ENCODE measurements at regions not wholly inside any gene's neighbourhood (a gene's known extent, or its start where the extent isn't known, plus 50 kb on each side); places are given as distances from the start of the nearest gene placed in this dataset.

DNA sequence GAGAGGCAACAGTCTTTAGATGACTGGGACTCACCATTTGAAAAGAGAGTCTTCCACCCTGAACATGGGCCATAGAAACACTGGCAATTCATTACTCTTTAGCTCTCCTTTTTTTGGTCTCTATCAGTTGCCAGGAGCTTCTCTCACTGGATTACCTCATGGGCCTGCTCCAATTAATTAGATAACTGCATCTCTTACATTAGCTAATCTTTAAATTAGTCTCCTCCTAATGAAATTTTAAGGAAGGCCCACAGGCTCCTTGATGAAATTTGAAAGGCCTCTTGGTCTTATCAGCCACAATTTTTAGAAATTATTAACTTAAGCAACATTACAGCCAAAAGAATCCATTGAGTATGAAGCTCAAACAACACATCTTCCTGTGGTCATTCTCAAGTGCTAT lies 184.4 kb downstream of the UNC5CL start:
- DNase-seq = no peak
- Histone ChIP-seq H3K27me3 (ENCODE audit: control insufficient read depth in 3 of 3, insufficient read depth in 3 of 3, low read length in 2 of 3) (no peaks in the 10 kb centered on the region), H3K27ac (ENCODE audit: low read depth in 1 of 2, low read length in 1 of 2) (no peak overlapping the region), H3K4me3 (no peak overlapping the region), H3K9me3 (ENCODE audit: control insufficient read depth in 4 of 4, insufficient read depth in 3 of 4, low read length in 3 of 4) (peaks cover 0 to 3% (median 0%) of the 10 kb centered on the region in 4 donors), H3K36me3 (ENCODE audit: control insufficient read depth in 4 of 4, insufficient read depth in 4 of 4, low read length in 4 of 4) (no peaks in the 10 kb centered on the region), H3K9ac (ENCODE audit: insufficient read depth in 1 of 2, low read length in 2 of 2) (no peak overlapping the region), H3K4me1 (ENCODE audit: control insufficient read depth in 5 of 5, insufficient read depth in 5 of 5, low read length in 5 of 5) (peaks cover 0 to 15% (median 0%) of the 10 kb centered on the region in 5 donors)
- no peak for ATAC-seq (ENCODE audit: insufficient read depth, low FRiP score)
- no peak for TF ChIP-seq CTCF (IDR thresholded peaks at IDR 0.05; ENCODE audit: control extremely low read depth, extremely low read depth)

DNA sequence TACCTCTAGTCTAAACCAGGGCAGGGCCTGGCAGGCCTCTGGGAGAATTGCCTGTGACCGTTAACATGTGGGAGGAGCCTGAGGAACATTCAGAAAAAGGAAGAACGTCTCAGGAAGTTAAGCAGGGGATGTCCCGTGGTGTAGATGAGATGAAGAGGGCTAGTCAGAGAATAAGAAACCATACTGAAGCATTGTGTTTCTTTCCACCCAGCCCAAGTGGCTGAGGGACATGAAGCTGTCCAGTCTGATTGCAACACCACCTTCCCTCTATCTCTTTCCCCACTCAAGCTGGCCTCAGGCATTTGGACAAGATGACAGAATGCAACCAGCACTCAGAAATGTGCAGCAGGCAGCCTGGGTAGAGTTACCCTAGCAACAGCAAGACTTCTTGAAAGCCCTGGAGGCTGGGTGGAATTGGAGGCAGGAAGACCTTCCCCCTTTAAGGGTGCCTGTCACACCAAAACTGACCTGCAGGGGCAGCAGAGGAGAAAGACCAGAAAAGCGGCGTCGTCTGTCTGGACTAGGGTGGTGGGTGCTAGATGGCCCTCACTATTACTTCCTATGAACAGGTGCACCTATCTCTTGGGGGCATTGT lies 186.1 kb downstream of the UNC5CL start:
- H3K9me3 ChIP-seq (ENCODE audit: control insufficient read depth in 4 of 4, insufficient read depth in 3 of 4, low read length in 3 of 4) = peaks cover 0 to 1% (median 0%) of the 10 kb centered on the region in 4 donors
- no peaks in the 10 kb centered on the region for H3K36me3 ChIP-seq (ENCODE audit: control insufficient read depth in 4 of 4, insufficient read depth in 4 of 4, low read length in 4 of 4)
- DNase-seq (no peak), ATAC-seq (ENCODE audit: insufficient read depth, low FRiP score) (no peak)
- peaks cover 0 to 28% (median 3%) of the 10 kb centered on the region in 5 donors for H3K4me1 ChIP-seq (ENCODE audit: control insufficient read depth in 5 of 5, insufficient read depth in 5 of 5, low read length in 5 of 5)
- H3K27me3 ChIP-seq (ENCODE audit: control insufficient read depth in 3 of 3, insufficient read depth in 3 of 3, low read length in 2 of 3) = no peaks in the 10 kb centered on the region
- H3K27ac ChIP-seq (ENCODE audit: low read depth in 1 of 2, low read length in 1 of 2) = no peak overlapping the region
- H3K4me3 ChIP-seq = no peak overlapping the region
- no peak for TF ChIP-seq CTCF (IDR thresholded peaks at IDR 0.05; ENCODE audit: control extremely low read depth, extremely low read depth)
- no peak overlapping the region for H3K9ac ChIP-seq (ENCODE audit: insufficient read depth in 1 of 2, low read length in 2 of 2)
- WGBS, 2 donors = 39 to 54% methylated on average over 6 of the region's 6 CpGs

DNA sequence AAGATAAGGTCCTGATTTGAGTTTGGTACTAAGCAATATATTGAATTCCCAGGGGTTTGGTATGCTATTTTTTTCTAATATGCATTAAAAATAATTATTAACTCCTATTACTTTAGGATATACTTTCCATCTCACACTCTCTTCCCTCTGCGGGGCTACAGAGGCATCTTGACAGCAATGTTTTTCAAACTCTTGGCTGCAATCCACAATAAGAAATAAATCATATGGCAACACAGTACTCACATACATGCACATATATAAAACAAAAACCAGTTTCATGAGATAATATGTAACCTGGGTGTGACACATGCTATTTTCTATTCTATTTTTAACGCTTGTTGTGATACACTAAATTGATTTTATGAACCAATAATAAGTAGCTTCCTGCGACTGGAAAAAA lies 189.5 kb downstream of the UNC5CL start:
- no peaks in the 10 kb centered on the region for H3K9me3 ChIP-seq (ENCODE audit: control insufficient read depth in 4 of 4, insufficient read depth in 3 of 4, low read length in 3 of 4)
- WGBS, 2 donors = 80 to 84% methylated on average over 3 of the region's 3 CpGs
- H3K27me3 ChIP-seq (ENCODE audit: control insufficient read depth in 3 of 3, insufficient read depth in 3 of 3, low read length in 2 of 3) = no peaks in the 10 kb centered on the region
- peaks cover 0 to 20% (median 3%) of the 10 kb centered on the region in 5 donors for H3K4me1 ChIP-seq (ENCODE audit: control insufficient read depth in 5 of 5, insufficient read depth in 5 of 5, low read length in 5 of 5)
- DNase-seq (peak in 2 of 3 donors; percentile 73 to 80), ATAC-seq (ENCODE audit: insufficient read depth, low FRiP score) (no peak)
- no peak overlapping the region for H3K4me3 ChIP-seq
- H3K27ac ChIP-seq (ENCODE audit: low read depth in 1 of 2, low read length in 1 of 2) = no peak overlapping the region
- no peak overlapping the region for H3K9ac ChIP-seq (ENCODE audit: insufficient read depth in 1 of 2, low read length in 2 of 2)
- no peaks in the 10 kb centered on the region for H3K36me3 ChIP-seq (ENCODE audit: control insufficient read depth in 4 of 4, insufficient read depth in 4 of 4, low read length in 4 of 4)
- no peak for TF ChIP-seq CTCF (IDR thresholded peaks at IDR 0.05; ENCODE audit: control extremely low read depth, extremely low read depth)
